Kasumi-1 (cell line): ENCODE measurements at regions not wholly inside any gene's neighbourhood (a gene's known extent, or its start where the extent isn't known, plus 50 kb on each side); places are given as distances from the start of the nearest gene placed in this dataset.
"Not testable (repeated sequence)": the region's sequence is repeated elsewhere in the genome, so short reads cannot be mapped to it uniquely, and the experiment has no call there.

ENCODE experiments used
- DNase-seq, 2 experiments: peaks; one replicate each; lab custom pipeline; 2025; lab: John Stamatoyannopoulos, UW

GRCh38 chr2:123609077-123609476 is 416.0 kb upstream of the CNTNAP5 start:
- DNase-seq = no peak

GRCh38 chr2:123614596-123614995 is 410.5 kb upstream of the CNTNAP5 start:
- no peak for DNase-seq

- DNase-seq = not testable (repeated sequence)
Measured at GRCh38 chr2:123618642-123619041, 406.4 kb upstream of the CNTNAP5 start.

- DNase-seq = no peak
Measured at GRCh38 chr2:123624816-123625215, 400.3 kb upstream of the CNTNAP5 start.

GRCh38 chr2:123636232-123636631 is 388.9 kb upstream of the CNTNAP5 start:
- no peak for DNase-seq

- DNase-seq = no peak
Measured at GRCh38 chr2:123640685-123641335, 384.3 kb upstream of the CNTNAP5 start.

- DNase-seq = no peak
Measured at GRCh38 chr2:123644053-123644452, 381.0 kb upstream of the CNTNAP5 start.

GRCh38 chr2:123648016-123648415 is 377.1 kb upstream of the CNTNAP5 start:
- DNase-seq = no peak

GRCh38 chr2:123648956-123649355 is 376.1 kb upstream of the CNTNAP5 start:
- no peak for DNase-seq

GRCh38 chr2:123651151-123651550 is 373.9 kb upstream of the CNTNAP5 start:
- no peak for DNase-seq

- no peak for DNase-seq
Measured at GRCh38 chr2:123652320-123652719, 372.8 kb upstream of the CNTNAP5 start.

GRCh38 chr2:123656590-123656989 is 368.5 kb upstream of the CNTNAP5 start:
- DNase-seq = no peak

- DNase-seq = no peak
Measured at GRCh38 chr2:123659120-123659519, 366.0 kb upstream of the CNTNAP5 start.

GRCh38 chr2:123670286-123670685 is 354.8 kb upstream of the CNTNAP5 start:
- no peak for DNase-seq

GRCh38 chr2:123683797-123684196 is 341.3 kb upstream of the CNTNAP5 start:
- DNase-seq = not testable (repeated sequence)

- DNase-seq = no peak
Measured at GRCh38 chr2:123687064-123687463, 338.0 kb upstream of the CNTNAP5 start.

- no peak for DNase-seq
Measured at GRCh38 chr2:123688231-123688940, 336.7 kb upstream of the CNTNAP5 start.

GRCh38 chr2:123692121-123692520 is 333.0 kb upstream of the CNTNAP5 start:
- DNase-seq = no peak

GRCh38 chr2:123693836-123694235 is 331.3 kb upstream of the CNTNAP5 start:
- peak; percentile 3 to 19 for DNase-seq

- no peak for DNase-seq
Measured at GRCh38 chr2:123695426-123695825, 329.7 kb upstream of the CNTNAP5 start.

- no peak for DNase-seq
Measured at GRCh38 chr2:123696021-123696420, 329.1 kb upstream of the CNTNAP5 start.

- peak; percentile 43 to 63 for DNase-seq
Measured at GRCh38 chr2:123696799-123697410, 328.2 kb upstream of the CNTNAP5 start.

GRCh38 chr2:123715467-123715982 is 309.6 kb upstream of the CNTNAP5 start:
- no peak for DNase-seq
